OCI-LY7 (cell line): ENCODE measurements at regions not wholly inside any gene's neighbourhood (a gene's known extent, or its start where the extent isn't known, plus 50 kb on each side); places are given as distances from the start of the nearest gene placed in this dataset.
"Not testable (repeated sequence)": the region's sequence is repeated elsewhere in the genome, so short reads cannot be mapped to it uniquely, and the experiment has no call there.

Experiments used
- BruUV-seq: library from RNA; stranded (reverse); fragments of 400-500 nt; replicated peaks from 2 replicates; lab custom pipeline; 2021; lab: Mats Ljungman, UMichigan
- CTCF ChIA-PET: fragments of 300-600 bp; sonication (Branson Sonifier 250); formaldehyde crosslinking; loops from one replicate; lab custom pipeline; 2022; ENCODE audit warnings: antibody characterized with exemption; ENCODE audit not compliant: unreplicated experiment; lab: Charles Lee
- POLR2A ChIA-PET: fragments of 300-600 bp; sonication (Branson Sonifier 250); formaldehyde crosslinking; loops from one replicate; lab custom pipeline; 2022; ENCODE audit warnings: antibody characterized with exemption; lab: Charles Lee
- DNase-seq: peaks from one replicate; pipeline ENCODE4 v3.0.0-alpha.2; 2015; ENCODE audit warnings: low spot score
- H2AFZ ChIP-seq: fragments of 200-600 bp; sonication (generic), shearing (Covaris generic); 2 replicates; pipeline ENCODE4 v1.6.1; 2014; ENCODE audit warnings: mild to moderate bottlenecking, antibody characterized with exemption, low read length, moderate library complexity
- H3K27ac ChIP-seq: fragments of 200-600 bp; sonication (generic); 2 replicates; pipeline ENCODE4 v1.5.1; 2014; ENCODE audit warnings: mixed run types, low read depth, mild to moderate bottlenecking, moderate library complexity, low read length, inconsistent platforms; ENCODE audit not compliant: poor library complexity, severe bottlenecking
- H3K36me3 ChIP-seq: fragments of 200-600 bp; sonication (generic); 2 replicates; pipeline ENCODE4 v1.6.1; 2014; ENCODE audit warnings: mild to moderate bottlenecking, antibody characterized with exemption, low read length, moderate library complexity, mixed read lengths; ENCODE audit not compliant: insufficient read depth
- H3K4me1 ChIP-seq: fragments of 200-600 bp; sonication (generic); 2 replicates; pipeline ENCODE4 v1.5.1; 2014; ENCODE audit warnings: mild to moderate bottlenecking, low read length; ENCODE audit not compliant: insufficient read depth, poor library complexity, severe bottlenecking
- H3K4me2 ChIP-seq: fragments of 200-600 bp; sonication (generic); 2 replicates; pipeline ENCODE4 v1.6.1; 2014; ENCODE audit warnings: mild to moderate bottlenecking, low read length
- H3K4me3 ChIP-seq: fragments of 200-600 bp; sonication (generic); 2 replicates; pipeline ENCODE4 v1.5.1; 2014; ENCODE audit warnings: mild to moderate bottlenecking, low read depth, low read length; ENCODE audit not compliant: poor library complexity, severe bottlenecking
- H3K79me2 ChIP-seq: fragments of 200-600 bp; sonication (generic); 2 replicates; pipeline ENCODE4 v1.6.1; 2016; ENCODE audit warnings: low read depth, mild to moderate bottlenecking, low read length, moderate library complexity, mixed read lengths; ENCODE audit not compliant: insufficient read depth
- H3K9me2 ChIP-seq: fragments of 200-600 bp; sonication (generic); 2 replicates; pipeline ENCODE4 v1.6.1; 2016; ENCODE audit warnings: mild to moderate bottlenecking, low read length, mixed read lengths; ENCODE audit not compliant: insufficient read depth
- H3K9me3 ChIP-seq: fragments of 200-600 bp; sonication (generic); 2 replicates; pipeline ENCODE4 v1.6.1; 2014; ENCODE audit warnings: mild to moderate bottlenecking, mixed run types, low read length, mixed read lengths
- H4K20me1 ChIP-seq: fragments of 200-600 bp; sonication (generic); 2 replicates; pipeline ENCODE4 v1.6.1; 2014; ENCODE audit warnings: mild to moderate bottlenecking, antibody characterized with exemption, low read length, moderate library complexity, mixed read lengths; ENCODE audit not compliant: insufficient read depth
- EZH2phosphoT487 ChIP-seq: fragments of 200-600 bp; sonication (generic); IDR thresholded peaks from 2 replicates; pipeline ENCODE4 v1.6.1; 2018; ENCODE audit warnings: low read depth, borderline replicate concordance, mild to moderate bottlenecking, mixed run types, antibody characterized with exemption, low read length, moderate library complexity, mixed read lengths
- intact Hi-C: fragments of 100-400 bp; cut with micrococcal nuclease; formaldehyde crosslinking; loops from one replicate; pipeline ENCODE4 v1.10.0; 2022; ENCODE audit not compliant: unreplicated experiment
- TF ChIP-seq, protein P1 (sequence below): fragments of 200-600 bp; sonication (generic); conservative IDR thresholded peaks from 2 replicates; pipeline ENCODE4 v1.5.1; 2014; ENCODE audit warnings: mild to moderate bottlenecking, antibody characterized with exemption, low read length, moderate library complexity, mixed read lengths

DNA sequence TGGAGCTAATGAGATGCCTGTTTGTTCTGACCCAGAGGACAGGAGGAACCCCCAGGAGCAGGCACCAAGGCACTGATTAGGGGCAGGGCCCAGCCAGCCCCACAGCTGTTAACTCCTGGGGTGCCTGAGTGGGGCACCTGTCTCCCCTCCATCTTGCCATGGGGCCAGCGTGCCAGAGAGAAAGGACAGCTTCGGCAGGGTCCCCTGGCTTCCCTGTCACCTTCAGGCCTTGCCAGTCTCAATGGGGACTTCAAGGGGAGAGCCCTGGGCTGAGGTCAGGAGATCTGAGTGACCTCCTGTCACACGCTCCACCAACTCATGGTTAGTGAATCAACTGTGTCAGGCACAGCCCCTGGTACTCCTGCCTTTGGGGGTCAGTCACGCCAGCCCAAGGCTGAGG is 152.7 kb upstream of the MVB12B start:
- Histone ChIP-seq H2AFZ (no peak overlapping the region), H4K20me1 (no peaks in the 10 kb centered on the region), H3K79me2 (no peaks in the 10 kb centered on the region), H3K4me2 (no peak overlapping the region), H3K4me3 (no peak overlapping the region), H3K4me1 (no peaks in the 10 kb centered on the region), H3K9me3 (no peaks in the 10 kb centered on the region), H3K9me2 (no peaks in the 10 kb centered on the region), H3K36me3 (no peaks in the 10 kb centered on the region), H3K27ac (no peak overlapping the region)
- TF ChIP-seq EZH2phosphoT487 = no peak
- TF ChIP-seq, protein P1, sequence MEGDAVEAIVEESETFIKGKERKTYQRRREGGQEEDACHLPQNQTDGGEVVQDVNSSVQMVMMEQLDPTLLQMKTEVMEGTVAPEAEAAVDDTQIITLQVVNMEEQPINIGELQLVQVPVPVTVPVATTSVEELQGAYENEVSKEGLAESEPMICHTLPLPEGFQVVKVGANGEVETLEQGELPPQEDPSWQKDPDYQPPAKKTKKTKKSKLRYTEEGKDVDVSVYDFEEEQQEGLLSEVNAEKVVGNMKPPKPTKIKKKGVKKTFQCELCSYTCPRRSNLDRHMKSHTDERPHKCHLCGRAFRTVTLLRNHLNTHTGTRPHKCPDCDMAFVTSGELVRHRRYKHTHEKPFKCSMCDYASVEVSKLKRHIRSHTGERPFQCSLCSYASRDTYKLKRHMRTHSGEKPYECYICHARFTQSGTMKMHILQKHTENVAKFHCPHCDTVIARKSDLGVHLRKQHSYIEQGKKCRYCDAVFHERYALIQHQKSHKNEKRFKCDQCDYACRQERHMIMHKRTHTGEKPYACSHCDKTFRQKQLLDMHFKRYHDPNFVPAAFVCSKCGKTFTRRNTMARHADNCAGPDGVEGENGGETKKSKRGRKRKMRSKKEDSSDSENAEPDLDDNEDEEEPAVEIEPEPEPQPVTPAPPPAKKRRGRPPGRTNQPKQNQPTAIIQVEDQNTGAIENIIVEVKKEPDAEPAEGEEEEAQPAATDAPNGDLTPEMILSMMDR = no peak
- no peak for DNase-seq
- no TSS peak for BruUV-seq
- CTCF ChIA-PET = no interaction called here
- intact Hi-C loops = no loop called here
- POLR2A ChIA-PET = no interaction called here

DNA sequence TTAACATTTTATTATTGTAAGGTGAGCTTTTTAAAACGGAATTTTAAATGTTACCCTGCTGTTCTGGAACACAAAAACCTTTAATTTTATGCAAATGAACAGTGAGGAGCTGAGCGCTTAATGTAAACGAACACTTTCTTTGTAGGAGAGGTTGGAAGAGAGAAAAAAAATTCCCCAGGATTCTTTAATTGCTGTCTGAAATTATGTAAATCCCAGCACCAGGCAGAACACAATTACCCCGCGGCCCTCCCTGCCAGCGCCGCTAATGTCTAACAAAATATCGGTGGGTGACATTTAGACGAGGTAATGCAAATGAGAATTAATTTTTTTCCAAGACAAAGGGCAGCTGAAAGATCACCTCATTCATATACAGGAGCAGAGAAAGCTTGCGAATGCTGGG is 143.4 kb upstream of the MVB12B start:
- ChIA-PET CTCF (no interaction called here), POLR2A (no interaction called here)
- no peak overlapping the region for H3K27ac ChIP-seq
- intact Hi-C loops = no loop called here
- no peak overlapping the region for H3K4me3 ChIP-seq
- no peaks in the 10 kb centered on the region for H3K79me2 ChIP-seq
- no peak overlapping the region for H3K4me2 ChIP-seq
- H2AFZ ChIP-seq = no peak overlapping the region
- no peaks in the 10 kb centered on the region for H3K4me1 ChIP-seq
- no peaks in the 10 kb centered on the region for H3K36me3 ChIP-seq
- DNase-seq = no peak
- no peaks in the 10 kb centered on the region for H3K9me3 ChIP-seq
- no peak for TF ChIP-seq EZH2phosphoT487
- TF ChIP-seq, protein P1 = no peak
- H4K20me1 ChIP-seq = no peaks in the 10 kb centered on the region
- no peaks in the 10 kb centered on the region for H3K9me2 ChIP-seq
- no TSS peak for BruUV-seq

DNA sequence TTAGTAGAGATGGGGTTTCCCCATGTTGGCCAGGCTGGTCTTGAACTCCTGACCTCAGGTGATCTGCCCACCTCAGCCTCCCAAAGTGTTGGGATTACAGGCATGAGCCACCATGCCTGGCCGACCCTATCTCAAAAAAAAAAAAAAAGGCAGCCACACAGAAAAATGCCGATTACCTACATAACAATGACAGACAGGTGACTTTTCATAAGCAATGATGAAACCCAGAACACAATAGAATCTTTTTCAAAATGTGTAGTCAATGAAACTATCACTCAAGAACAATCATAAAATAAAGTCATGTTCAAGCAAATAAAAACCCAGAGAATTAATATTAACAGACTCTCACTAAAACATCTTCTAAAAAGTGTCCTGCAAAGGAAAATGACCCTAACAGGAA is 135.6 kb upstream of the MVB12B start:
- BruUV-seq, H3K27ac ChIP-seq, H3K9me3 ChIP-seq, H3K4me3 ChIP-seq, H3K79me2 ChIP-seq, H2AFZ ChIP-seq, intact Hi-C loops, H4K20me1 ChIP-seq, DNase-seq, H3K4me2 ChIP-seq, H3K9me2 ChIP-seq, CTCF ChIA-PET, H3K36me3 ChIP-seq, H3K4me1 ChIP-seq: not testable (repeated sequence)
- POLR2A ChIA-PET = interaction anchor here (0.7 kb wide), 1 partner anchor 8 kb away, joined by 4 read pairs; no protein-coding TSS in a partner anchor
